ENCODE measurements at regions not wholly inside any gene's neighbourhood (a gene's known extent, or its start where the extent isn't known, plus 50 kb on each side); places are given as distances from the start of the nearest gene placed in this dataset.

DNA sequence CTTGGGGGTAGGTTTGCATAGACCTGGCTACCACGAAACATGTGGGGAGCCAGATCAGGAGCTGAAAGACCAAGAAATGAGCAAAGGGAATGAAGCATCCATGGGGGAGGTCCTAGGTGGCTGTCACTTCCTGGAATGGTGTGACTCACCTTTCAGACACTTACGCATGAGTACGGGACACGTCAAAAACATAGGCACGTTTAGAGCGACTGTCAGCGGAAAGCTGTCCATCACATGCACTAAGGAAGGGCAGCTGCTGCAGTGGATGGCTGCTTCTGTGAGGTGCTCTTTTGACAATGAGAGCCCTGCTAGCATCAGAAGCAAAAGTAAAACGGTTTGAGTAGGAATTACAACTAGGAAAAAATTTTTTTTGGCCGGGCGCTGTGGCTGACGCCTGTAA is 244.6 kb upstream of the CCDC54 start:
- Histone ChIP-seq H3K36me3 (ENCODE audit: insufficient read depth, insufficient read length, low read length) (no peaks in the 10 kb centered on the region), H3K9ac (ENCODE audit: insufficient read length, low read depth) (no peak overlapping the region), H3K4me3 (ENCODE audit: insufficient read length, low read depth) (no peak overlapping the region), H3K9me3 (ENCODE audit: insufficient read depth, low read length) (peaks cover 7% of the 10 kb centered on the region; the same call in 1 of the 2 replicates), H3K27me3 (ENCODE audit: insufficient read depth, insufficient read length) (no peaks in the 10 kb centered on the region), H3K4me1 (ENCODE audit: insufficient read depth, insufficient read length) (no peaks in the 10 kb centered on the region)
- DNase-seq (ENCODE audit: low read depth, low spot score): no peak
- TF ChIP-seq SUZ12 (IDR thresholded peaks at IDR 0.05; ENCODE audit: extremely low read depth, insufficient read depth, insufficient read length): no peak
- no peak for TF ChIP-seq ZNF274 (IDR thresholded peaks at IDR 0.05; ENCODE audit: low read depth, low read length)
- TF ChIP-seq YY1 (IDR thresholded peaks at IDR 0.05; ENCODE audit: insufficient read depth, insufficient read length): no peak

DNA sequence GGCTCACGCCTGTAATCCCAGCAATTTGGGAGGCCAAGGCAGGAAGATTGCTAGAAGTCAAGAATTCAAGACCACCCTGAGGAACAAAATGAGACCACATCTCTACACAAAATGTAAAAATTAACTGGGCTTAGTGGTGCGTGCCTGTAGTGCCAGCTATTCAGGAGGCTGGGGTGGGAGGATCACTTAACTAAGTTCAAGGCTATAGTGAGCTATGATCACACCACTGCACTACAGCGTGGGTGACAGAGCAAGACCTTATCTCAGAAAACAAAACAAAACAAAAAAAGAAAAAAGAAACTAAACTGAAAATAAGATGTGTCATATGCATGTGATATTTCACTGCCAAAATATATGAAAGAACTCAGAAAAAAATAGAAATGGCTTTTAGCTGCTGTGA is 243.3 kb upstream of the CCDC54 start:
- no peaks in the 10 kb centered on the region for H3K27me3 ChIP-seq (ENCODE audit: insufficient read depth, insufficient read length)
- H3K9ac ChIP-seq (ENCODE audit: insufficient read length, low read depth): no peak overlapping the region
- no peaks in the 10 kb centered on the region for H3K36me3 ChIP-seq (ENCODE audit: insufficient read depth, insufficient read length, low read length)
- no peaks in the 10 kb centered on the region for H3K9me3 ChIP-seq (ENCODE audit: insufficient read depth, low read length)
- no peak for DNase-seq (ENCODE audit: low read depth, low spot score)
- H3K4me3 ChIP-seq (ENCODE audit: insufficient read length, low read depth): no peak overlapping the region
- TF ChIP-seq ZNF274 (IDR thresholded peaks at IDR 0.05; ENCODE audit: low read depth, low read length) (no peak), YY1 (IDR thresholded peaks at IDR 0.05; ENCODE audit: insufficient read depth, insufficient read length) (no peak), SUZ12 (IDR thresholded peaks at IDR 0.05; ENCODE audit: extremely low read depth, insufficient read depth, insufficient read length) (no peak)
- no peaks in the 10 kb centered on the region for H3K4me1 ChIP-seq (ENCODE audit: insufficient read depth, insufficient read length)

DNA sequence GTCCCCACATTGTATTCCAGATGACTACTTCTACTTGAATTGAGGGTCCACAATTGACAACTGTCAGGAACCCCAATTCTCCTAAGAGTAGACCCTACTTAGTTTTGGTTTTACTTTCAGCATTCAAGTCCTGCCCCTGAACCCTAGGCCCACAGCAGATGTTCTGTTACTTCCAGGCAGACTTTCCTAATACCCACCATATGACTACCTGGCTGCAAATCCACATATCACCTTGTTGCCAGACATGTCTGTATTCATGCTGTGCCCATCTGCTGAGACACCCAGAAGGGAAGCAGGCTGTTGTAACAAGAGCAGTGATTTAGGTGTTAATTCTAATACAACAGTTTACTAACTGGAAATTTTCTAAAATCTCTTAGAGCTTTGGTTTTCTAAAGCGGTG is 235.1 kb upstream of the CCDC54 start:
- Histone ChIP-seq H3K36me3 (ENCODE audit: insufficient read depth, insufficient read length, low read length) (no peaks in the 10 kb centered on the region), H3K9ac (ENCODE audit: insufficient read length, low read depth) (no peak overlapping the region), H3K4me3 (ENCODE audit: insufficient read length, low read depth) (no peak overlapping the region), H3K9me3 (ENCODE audit: insufficient read depth, low read length) (0 out of 2 replicates have a peak, but pooled peaks cover 8% of the 10 kb centered on the region), H3K27me3 (ENCODE audit: insufficient read depth, insufficient read length) (no peaks in the 10 kb centered on the region), H3K4me1 (ENCODE audit: insufficient read depth, insufficient read length) (no peaks in the 10 kb centered on the region)
- DNase-seq (ENCODE audit: low read depth, low spot score): no peak
- TF ChIP-seq SUZ12 (IDR thresholded peaks at IDR 0.05; ENCODE audit: extremely low read depth, insufficient read depth, insufficient read length) (no peak), ZNF274 (IDR thresholded peaks at IDR 0.05; ENCODE audit: low read depth, low read length) (no peak), YY1 (IDR thresholded peaks at IDR 0.05; ENCODE audit: insufficient read depth, insufficient read length) (no peak)

DNA sequence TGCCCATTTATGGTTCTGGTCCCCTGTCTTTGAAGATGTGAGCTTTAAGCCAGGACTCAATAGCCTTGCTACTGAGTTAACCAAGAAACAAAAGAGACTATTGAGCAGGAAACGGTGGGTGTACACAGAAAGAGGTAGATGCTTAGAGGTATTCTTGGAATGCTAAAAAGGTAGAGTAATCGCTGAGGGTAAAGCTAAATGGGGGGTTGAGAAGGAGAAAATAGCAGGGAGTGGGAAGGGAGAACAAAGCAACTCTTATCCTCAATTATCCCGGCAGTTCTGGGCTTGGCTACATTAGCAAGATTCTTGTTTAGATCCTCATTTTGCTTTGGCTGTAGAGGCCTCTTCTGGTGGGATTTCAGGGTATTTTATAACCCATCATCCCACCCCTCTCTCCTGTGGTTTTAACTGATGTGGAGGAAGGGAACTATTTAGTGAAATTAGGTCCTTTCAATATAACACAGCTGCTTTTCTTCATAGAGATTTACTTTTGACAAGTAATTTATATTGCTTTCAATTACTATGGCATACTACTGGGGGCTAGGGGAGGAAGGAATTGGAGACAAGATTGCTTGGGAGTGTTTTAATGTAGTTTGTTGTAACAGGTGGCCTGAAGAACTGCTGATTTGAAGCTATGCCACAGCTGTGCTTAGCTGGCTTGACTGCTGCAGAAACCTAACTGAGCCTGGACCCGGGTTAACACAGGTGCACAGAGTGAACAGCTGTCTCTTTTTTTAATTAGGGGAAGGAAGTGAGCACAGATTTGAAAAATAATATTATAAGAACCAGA is 234.3 kb upstream of the CCDC54 start:
- Histone ChIP-seq H3K27me3 (ENCODE audit: insufficient read depth, insufficient read length) (no peaks in the 10 kb centered on the region), H3K36me3 (ENCODE audit: insufficient read depth, insufficient read length, low read length) (no peaks in the 10 kb centered on the region), H3K4me3 (ENCODE audit: insufficient read length, low read depth) (no peak overlapping the region), H3K9ac (ENCODE audit: insufficient read length, low read depth) (no peak overlapping the region), H3K9me3 (ENCODE audit: insufficient read depth, low read length) (0 out of 2 replicates have a peak, but pooled peaks cover 8% of the 10 kb centered on the region), H3K4me1 (ENCODE audit: insufficient read depth, insufficient read length) (no peaks in the 10 kb centered on the region)
- DNase-seq (ENCODE audit: low read depth, low spot score): peak; percentile 60
- TF ChIP-seq ZNF274 (IDR thresholded peaks at IDR 0.05; ENCODE audit: low read depth, low read length): no peak

DNA sequence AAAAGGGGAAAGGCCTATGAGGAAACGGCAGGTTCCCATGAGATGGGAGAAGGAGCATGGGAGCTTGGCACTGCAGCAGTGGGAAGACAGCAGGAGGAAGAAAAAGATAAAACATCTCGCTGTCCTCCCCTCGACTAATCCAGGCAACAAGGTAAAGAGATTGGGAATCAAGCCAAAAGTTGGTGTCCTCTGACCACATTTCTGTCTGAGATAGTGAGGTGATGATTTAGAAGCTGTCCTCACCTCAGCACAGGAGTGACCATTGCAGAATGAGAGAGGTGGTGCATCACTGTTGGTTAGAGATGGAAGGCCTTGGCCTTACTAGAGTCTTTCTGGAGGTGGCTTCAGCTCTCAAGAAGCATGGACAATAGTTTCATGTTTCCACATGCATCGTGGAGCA is 226.6 kb upstream of the CCDC54 start:
- Histone ChIP-seq H3K4me3 (ENCODE audit: insufficient read length, low read depth) (no peak overlapping the region), H3K9ac (ENCODE audit: insufficient read length, low read depth) (no peak overlapping the region), H3K27me3 (ENCODE audit: insufficient read depth, insufficient read length) (no peaks in the 10 kb centered on the region), H3K9me3 (ENCODE audit: insufficient read depth, low read length) (peaks cover 1% of the 10 kb centered on the region; the same call in 1 of the 2 replicates), H3K4me1 (ENCODE audit: insufficient read depth, insufficient read length) (no peaks in the 10 kb centered on the region), H3K36me3 (ENCODE audit: insufficient read depth, insufficient read length, low read length) (no peaks in the 10 kb centered on the region)
- TF ChIP-seq YY1 (IDR thresholded peaks at IDR 0.05; ENCODE audit: insufficient read depth, insufficient read length) (no peak), SUZ12 (IDR thresholded peaks at IDR 0.05; ENCODE audit: extremely low read depth, insufficient read depth, insufficient read length) (no peak), ZNF274 (IDR thresholded peaks at IDR 0.05; ENCODE audit: low read depth, low read length) (no peak)
- no peak for DNase-seq (ENCODE audit: low read depth, low spot score)

DNA sequence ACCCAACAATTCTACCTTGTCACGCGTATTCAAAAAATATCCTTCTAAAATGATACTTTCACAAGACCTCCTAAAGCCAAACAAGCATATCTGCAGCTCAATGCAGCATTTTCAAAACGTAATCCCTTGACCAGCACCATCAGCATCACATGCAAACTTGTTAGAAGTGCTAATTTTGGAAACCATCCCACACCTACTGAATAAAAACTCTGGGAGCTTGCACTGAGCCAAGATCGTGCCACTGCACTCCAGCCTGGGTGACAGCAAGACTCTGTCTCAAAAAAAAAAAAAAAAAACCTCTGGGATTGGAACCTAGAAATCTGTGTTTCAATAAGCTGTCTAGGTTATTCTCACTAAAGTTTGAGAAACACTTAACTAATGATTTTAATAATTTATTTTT is 223.3 kb upstream of the CCDC54 start:
- Histone ChIP-seq H3K4me1 (ENCODE audit: insufficient read depth, insufficient read length) (no peaks in the 10 kb centered on the region), H3K27me3 (ENCODE audit: insufficient read depth, insufficient read length) (no peaks in the 10 kb centered on the region), H3K4me3 (ENCODE audit: insufficient read length, low read depth) (no peak overlapping the region), H3K9me3 (ENCODE audit: insufficient read depth, low read length) (peaks cover 5% of the 10 kb centered on the region; the same call in 1 of the 2 replicates), H3K9ac (ENCODE audit: insufficient read length, low read depth) (no peak overlapping the region), H3K36me3 (ENCODE audit: insufficient read depth, insufficient read length, low read length) (no peaks in the 10 kb centered on the region)
- TF ChIP-seq SUZ12 (IDR thresholded peaks at IDR 0.05; ENCODE audit: extremely low read depth, insufficient read depth, insufficient read length) (no peak), YY1 (IDR thresholded peaks at IDR 0.05; ENCODE audit: insufficient read depth, insufficient read length) (no peak), ZNF274 (IDR thresholded peaks at IDR 0.05; ENCODE audit: low read depth, low read length) (no peak)
- DNase-seq (ENCODE audit: low read depth, low spot score): no peak

DNA sequence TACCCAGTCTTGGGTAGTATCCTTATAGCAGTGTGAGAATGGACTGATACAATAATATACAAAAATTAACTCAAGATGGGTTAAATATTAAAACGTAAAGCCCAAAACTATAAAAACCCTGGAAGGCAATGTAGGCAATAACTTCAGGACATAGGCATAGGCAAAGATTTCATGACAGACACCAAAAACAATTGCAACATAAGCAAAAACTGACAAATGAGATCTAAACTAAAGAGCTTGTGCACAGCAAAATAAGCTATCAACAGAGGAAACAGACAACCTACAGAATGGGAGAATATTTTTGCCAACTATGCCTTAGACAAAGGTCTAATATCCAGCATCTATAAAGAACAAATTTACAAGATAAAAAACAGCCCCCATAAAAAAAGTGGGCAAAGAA is 204.8 kb upstream of the CCDC54 start:
- DNase-seq (ENCODE audit: low read depth, low spot score): no peak
- Histone ChIP-seq H3K4me3 (ENCODE audit: insufficient read length, low read depth) (no peak overlapping the region), H3K9me3 (ENCODE audit: insufficient read depth, low read length) (peaks cover 44% of the 10 kb centered on the region), H3K27me3 (ENCODE audit: insufficient read depth, insufficient read length) (no peaks in the 10 kb centered on the region), H3K4me1 (ENCODE audit: insufficient read depth, insufficient read length) (no peaks in the 10 kb centered on the region), H3K9ac (ENCODE audit: insufficient read length, low read depth) (no peak overlapping the region), H3K36me3 (ENCODE audit: insufficient read depth, insufficient read length, low read length) (no peaks in the 10 kb centered on the region)
- TF ChIP-seq SUZ12 (IDR thresholded peaks at IDR 0.05; ENCODE audit: extremely low read depth, insufficient read depth, insufficient read length) (no peak), ZNF274 (IDR thresholded peaks at IDR 0.05; ENCODE audit: low read depth, low read length) (no peak), YY1 (IDR thresholded peaks at IDR 0.05; ENCODE audit: insufficient read depth, insufficient read length) (no peak)
